ENCODE measurements at regions not wholly inside any gene's neighbourhood (a gene's known extent, or its start where the extent isn't known, plus 50 kb on each side); places are given as distances from the start of the nearest gene placed in this dataset.

GRCh38 chr7:15015545-15016314, 113.2 kb upstream of the DGKB start:
- Histone ChIP-seq H3K27ac (no peak overlapping the region), H3K9me3 (ENCODE audit: low read depth, low read length) (no peaks in the 10 kb centered on the region), H3K4me3 (no peak overlapping the region), H3K36me3 (ENCODE audit: insufficient read depth, low read length) (no peaks in the 10 kb centered on the region), H3K9ac (ENCODE audit: insufficient read length) (no peak overlapping the region)
- peak; percentile 16 for DNase-seq (ENCODE audit: low read depth, low spot score)
- TF ChIP-seq FOXP2 (optimal IDR thresholded peaks at IDR 0.05; ENCODE audit: control extremely low read depth, extremely low read length, insufficient read depth) (no peak), EZH2 (IDR thresholded peaks at IDR 0.05) (no peak)

- no peak for DNase-seq (ENCODE audit: low read depth, low spot score)
- TF ChIP-seq FOXP2 (optimal IDR thresholded peaks at IDR 0.05; ENCODE audit: control extremely low read depth, extremely low read length, insufficient read depth) (no peak), POLR2AphosphoS5 (IDR thresholded peaks at IDR 0.05; ENCODE audit: borderline replicate concordance, low read depth, low read length) (no peak), EZH2 (IDR thresholded peaks at IDR 0.05) (no peak)
- H3K27ac ChIP-seq, result no peak overlapping the region
- no peak overlapping the region for H3K9ac ChIP-seq (ENCODE audit: insufficient read length)
- H3K4me3 ChIP-seq, result no peak overlapping the region
- no peaks in the 10 kb centered on the region for H3K9me3 ChIP-seq (ENCODE audit: low read depth, low read length)
- no peaks in the 10 kb centered on the region for H3K36me3 ChIP-seq (ENCODE audit: insufficient read depth, low read length)
These were observed 109.6 kb upstream of the DGKB start for GRCh38 chr7:15012135-15012534.

- Histone ChIP-seq H3K36me3 (ENCODE audit: insufficient read depth, low read length) (no peaks in the 10 kb centered on the region), H3K27ac (no peak overlapping the region), H3K9me3 (ENCODE audit: low read depth, low read length) (no peaks in the 10 kb centered on the region), H3K4me3 (no peak overlapping the region), H3K9ac (ENCODE audit: insufficient read length) (no peak overlapping the region)
- no peak for TF ChIP-seq FOXP2 (optimal IDR thresholded peaks at IDR 0.05; ENCODE audit: control extremely low read depth, extremely low read length, insufficient read depth)
- no peak for TF ChIP-seq EZH2 (IDR thresholded peaks at IDR 0.05)
- DNase-seq (ENCODE audit: low read depth, low spot score), result no peak
These were observed 108.7 kb upstream of the DGKB start for GRCh38 chr7:15011289-15011688.

GRCh38 chr7:15007507-15007906, 105.0 kb upstream of the DGKB start:
- no peak overlapping the region for H3K27ac ChIP-seq
- no peak overlapping the region for H3K4me3 ChIP-seq
- DNase-seq (ENCODE audit: low read depth, low spot score), result no peak
- TF ChIP-seq POLR2AphosphoS5 (IDR thresholded peaks at IDR 0.05; ENCODE audit: borderline replicate concordance, low read depth, low read length) (no peak), EZH2 (IDR thresholded peaks at IDR 0.05) (no peak), FOXP2 (optimal IDR thresholded peaks at IDR 0.05; ENCODE audit: control extremely low read depth, extremely low read length, insufficient read depth) (no peak)
- no peak overlapping the region for H3K9ac ChIP-seq (ENCODE audit: insufficient read length)
- H3K9me3 ChIP-seq (ENCODE audit: low read depth, low read length), result no peaks in the 10 kb centered on the region
- H3K36me3 ChIP-seq (ENCODE audit: insufficient read depth, low read length), result no peaks in the 10 kb centered on the region

- no peaks in the 10 kb centered on the region for H3K36me3 ChIP-seq (ENCODE audit: insufficient read depth, low read length)
- H3K27ac ChIP-seq, result no peak overlapping the region
- H3K9me3 ChIP-seq (ENCODE audit: low read depth, low read length), result no peaks in the 10 kb centered on the region
- DNase-seq (ENCODE audit: low read depth, low spot score), result no peak
- no peak for TF ChIP-seq EZH2 (IDR thresholded peaks at IDR 0.05)
- TF ChIP-seq FOXP2 (optimal IDR thresholded peaks at IDR 0.05; ENCODE audit: control extremely low read depth, extremely low read length, insufficient read depth), result no peak
- no peak overlapping the region for H3K4me3 ChIP-seq
- H3K9ac ChIP-seq (ENCODE audit: insufficient read length), result no peak overlapping the region
These were observed 103.1 kb upstream of the DGKB start for GRCh38 chr7:15005672-15006071.

GRCh38 chr7:15000157-15000556, 97.6 kb upstream of the DGKB start:
- Histone ChIP-seq H3K9ac (ENCODE audit: insufficient read length) (no peak overlapping the region), H3K36me3 (ENCODE audit: insufficient read depth, low read length) (no peaks in the 10 kb centered on the region), H3K9me3 (ENCODE audit: low read depth, low read length) (no peaks in the 10 kb centered on the region), H3K27ac (no peak overlapping the region), H3K4me3 (no peak overlapping the region)
- no peak for DNase-seq (ENCODE audit: low read depth, low spot score)
- TF ChIP-seq EZH2 (IDR thresholded peaks at IDR 0.05) (no peak), FOXP2 (optimal IDR thresholded peaks at IDR 0.05; ENCODE audit: control extremely low read depth, extremely low read length, insufficient read depth) (no peak), POLR2AphosphoS5 (IDR thresholded peaks at IDR 0.05; ENCODE audit: borderline replicate concordance, low read depth, low read length) (no peak)

GRCh38 chr7:14999331-14999730, 96.8 kb upstream of the DGKB start:
- DNase-seq (ENCODE audit: low read depth, low spot score), result no peak
- Histone ChIP-seq H3K4me3 (no peak overlapping the region), H3K9me3 (ENCODE audit: low read depth, low read length) (no peaks in the 10 kb centered on the region), H3K9ac (ENCODE audit: insufficient read length) (no peak overlapping the region), H3K36me3 (ENCODE audit: insufficient read depth, low read length) (no peaks in the 10 kb centered on the region), H3K27ac (no peak overlapping the region)
- TF ChIP-seq FOXP2 (optimal IDR thresholded peaks at IDR 0.05; ENCODE audit: control extremely low read depth, extremely low read length, insufficient read depth) (no peak), POLR2AphosphoS5 (IDR thresholded peaks at IDR 0.05; ENCODE audit: borderline replicate concordance, low read depth, low read length) (no peak)

GRCh38 chr7:14995774-14996173, 93.2 kb upstream of the DGKB start:
- Histone ChIP-seq H3K9ac (ENCODE audit: insufficient read length) (no peak overlapping the region), H3K27ac (no peak overlapping the region), H3K36me3 (ENCODE audit: insufficient read depth, low read length) (no peaks in the 10 kb centered on the region), H3K4me3 (no peak overlapping the region), H3K9me3 (ENCODE audit: low read depth, low read length) (no peaks in the 10 kb centered on the region)
- no peak for TF ChIP-seq EZH2 (IDR thresholded peaks at IDR 0.05)
- TF ChIP-seq FOXP2 (optimal IDR thresholded peaks at IDR 0.05; ENCODE audit: control extremely low read depth, extremely low read length, insufficient read depth), result no peak
- TF ChIP-seq POLR2AphosphoS5 (IDR thresholded peaks at IDR 0.05; ENCODE audit: borderline replicate concordance, low read depth, low read length), result no peak
- DNase-seq (ENCODE audit: low read depth, low spot score), result no peak

GRCh38 chr7:14988941-14989340, 86.4 kb upstream of the DGKB start:
- Histone ChIP-seq H3K4me3 (no peak overlapping the region), H3K27ac (no peak overlapping the region), H3K9me3 (ENCODE audit: low read depth, low read length) (no peaks in the 10 kb centered on the region), H3K36me3 (ENCODE audit: insufficient read depth, low read length) (no peaks in the 10 kb centered on the region), H3K9ac (ENCODE audit: insufficient read length) (no peak overlapping the region)
- DNase-seq (ENCODE audit: low read depth, low spot score), result no peak
- no peak for TF ChIP-seq POLR2AphosphoS5 (IDR thresholded peaks at IDR 0.05; ENCODE audit: borderline replicate concordance, low read depth, low read length)
- no peak for TF ChIP-seq FOXP2 (optimal IDR thresholded peaks at IDR 0.05; ENCODE audit: control extremely low read depth, extremely low read length, insufficient read depth)
- no peak for TF ChIP-seq EZH2 (IDR thresholded peaks at IDR 0.05)

Data from SK-N-MC (cell line).